T-cell (primary cell): ENCODE measurements at regions not wholly inside any gene's neighbourhood (a gene's known extent, or its start where the extent isn't known, plus 50 kb on each side); places are given as distances from the start of the nearest gene placed in this dataset.
"Not testable (repeated sequence)": the region's sequence is repeated elsewhere in the genome, so short reads cannot be mapped to it uniquely, and the experiment has no call there.

Experiments used
- ATAC-seq, 4 experiments: fragments of 200-7000 bp in 3 of 4; fragments of 150-1000 bp in 1 of 4; cut with Tn5 transposase; replicated peaks in 1 of 4; 1 replicate in 3 of 4; 2 replicates in 1 of 4; pipeline ENCODE4 v1.10.0; 2021; ENCODE audit warnings: moderate library complexity in 3 of 4, mild to moderate bottlenecking in 2 of 4, moderate number of reproducible peaks in 1 of 4
- CTCF ChIA-PET, 2 donors: fragments of 300-600 bp; sonication (Branson Sonifier 250); formaldehyde crosslinking; loops; one replicate each; lab custom pipeline; 2022; ENCODE audit warnings: antibody characterized with exemption in 2 of 2; lab: Charles Lee
- POLR2A ChIA-PET, 2 donors: fragments of 300-600 bp; sonication (Branson Sonifier 250); formaldehyde crosslinking; loops; one replicate each; lab custom pipeline; 2022; ENCODE audit warnings: antibody characterized with exemption in 2 of 2; lab: Charles Lee
- DNase-seq, 35 experiments: peaks; one replicate each; pipeline versions ENCODE4 v3.0.0 to v3.0.0-alpha.2; 2013 to 2023
- H3K27ac ChIP-seq: one replicate; pipeline ENCODE4 v1.5.1; 2013; ENCODE audit warnings: low read length
- H3K27me3 ChIP-seq, 2 experiments: replicated peaks in 1 of 2; 1 replicate in 1 of 2; 2 replicates in 1 of 2; pipeline versions ENCODE4 v1.6.1 to v1.7.0; 2013; ENCODE audit warnings: low read length in 1 of 2, mixed read lengths in 1 of 2; ENCODE audit not compliant: control insufficient read depth in 2 of 2, insufficient read depth in 2 of 2; ENCODE audit errors: extremely low read depth in 1 of 2
- H3K36me3 ChIP-seq, 2 donors: 1 replicate in 1 of 2; 2 replicates in 1 of 2; pipeline versions ENCODE4 v1.6.1 to v1.7.0; 2013; ENCODE audit warnings: low read length in 1 of 2; ENCODE audit not compliant: control insufficient read depth in 2 of 2, insufficient read depth in 1 of 2; ENCODE audit errors: extremely low read depth in 1 of 2
- H3K4me1 ChIP-seq, 2 experiments: 1 replicate in 1 of 2; 2 replicates in 1 of 2; pipeline versions ENCODE4 v1.6.1 to v1.7.0; 2013; ENCODE audit warnings: low read length in 2 of 2, mixed read lengths in 1 of 2; ENCODE audit not compliant: insufficient read depth in 2 of 2, control insufficient read depth in 1 of 2; ENCODE audit errors: extremely low read depth in 1 of 2
- H3K4me3 ChIP-seq, 2 donors: 1 replicate in 1 of 2; 2 replicates in 1 of 2; pipeline versions ENCODE4 v1.5.1 to v1.7.0; 2013; ENCODE audit warnings: mild to moderate bottlenecking in 2 of 2, low read length in 1 of 2, moderate library complexity in 1 of 2; ENCODE audit not compliant: control insufficient read depth in 1 of 2; ENCODE audit errors: extremely low read depth in 1 of 2
- H3K9me3 ChIP-seq: 2 replicates; pipeline ENCODE4 v1.7.0; 2013
- H3K27ac Mint-ChIP-seq, 2 donors: one replicate each; pipeline ENCODE4 v1.8.0; 2020 to 2021; ENCODE audit warnings: mild to moderate bottlenecking in 2 of 2, mixed read lengths in 2 of 2
- H3K27me3 Mint-ChIP-seq, 2 donors: one replicate each; pipeline ENCODE4 v1.8.0; 2021 to 2022; ENCODE audit warnings: mixed read lengths in 2 of 2
- H3K36me3 Mint-ChIP-seq: one replicate; pipeline ENCODE4 v1.8.0; 2021; ENCODE audit warnings: mixed read lengths
- H3K4me1 Mint-ChIP-seq, 3 donors: one replicate each; pipeline ENCODE4 v1.8.0; 2020 to 2022; ENCODE audit warnings: mixed read lengths in 3 of 3, mild to moderate bottlenecking in 1 of 3
- H3K4me3 Mint-ChIP-seq, 3 donors: one replicate each; pipeline ENCODE4 v1.8.0; 2020 to 2022; ENCODE audit warnings: mild to moderate bottlenecking in 3 of 3, mixed read lengths in 3 of 3, moderate library complexity in 3 of 3
- H3K9me3 Mint-ChIP-seq, 3 donors: one replicate each; pipeline ENCODE4 v1.8.0; 2020 to 2022; ENCODE audit warnings: mixed read lengths in 3 of 3
- WGBS: methylation state at CpG from one replicate; pipeline ENCODE4 v1.1.5; 2013; ENCODE audit warnings: missing lambda C conversion rate; ENCODE audit not compliant: insufficient coverage; 5-methylcytosine and 5-hydroxymethylcytosine counted together

GRCh38 chr9:111744363-111744762 is 50.4 kb downstream of the SHOC1 start:
- Mint-ChIP-seq H3K9me3 (no peaks in the 10 kb centered on the region), H3K27ac (no peak overlapping the region), H3K27me3 (no peaks in the 10 kb centered on the region), H3K4me1 (no peaks in the 10 kb centered on the region), H3K4me3 (no peak overlapping the region), H3K36me3 (no peaks in the 10 kb centered on the region)
- Histone ChIP-seq H3K4me3 (no peak overlapping the region), H3K36me3 (no peaks in the 10 kb centered on the region), H3K27ac (no peak overlapping the region), H3K27me3 (no peaks in the 10 kb centered on the region), H3K4me1 (no peaks in the 10 kb centered on the region), H3K9me3 (no peaks in the 10 kb centered on the region)
- ATAC-seq = no peak
- CTCF ChIA-PET = interaction anchor here in 1 of 2 donors (0.6 kb wide), 1 partner anchor 1912 kb away, joined by 3 read pairs; no protein-coding TSS in a partner anchor
- POLR2A ChIA-PET = no interaction called here
- no peak for DNase-seq

DNA sequence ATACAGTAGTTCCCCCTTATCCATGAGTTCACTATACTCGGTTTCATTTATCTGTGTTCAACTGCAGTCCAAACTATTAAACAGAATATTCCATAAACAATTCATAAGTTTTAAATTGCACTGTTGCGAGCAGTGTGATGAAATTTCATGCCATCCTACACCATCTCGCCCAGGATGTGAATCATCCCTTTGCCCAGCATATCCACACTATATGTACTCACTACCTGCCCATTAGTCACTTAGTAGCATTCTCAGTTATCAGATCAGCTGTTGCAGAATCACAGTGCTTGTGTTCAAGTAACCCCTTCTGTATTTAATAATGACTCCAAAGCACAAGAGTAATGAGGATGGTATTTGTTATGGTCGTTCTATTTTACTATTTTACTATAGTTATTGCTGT is 51.5 kb downstream of the SHOC1 start:
- no peaks in the 10 kb centered on the region for H3K36me3 Mint-ChIP-seq
- ChIA-PET CTCF (interaction anchor here (0.5 to 1.2 kb wide), 3 partner anchors 15 to 385 kb away, joined by 3 read pairs; no protein-coding TSS in a partner anchor), POLR2A (no interaction called here)
- ATAC-seq (no peak), DNase-seq (no peak)
- no peak overlapping the region for H3K27ac Mint-ChIP-seq
- no peaks in the 10 kb centered on the region for H3K36me3 ChIP-seq
- no peak overlapping the region for H3K4me3 ChIP-seq
- H3K4me3 Mint-ChIP-seq = no peak overlapping the region
- no peak overlapping the region for H3K27ac ChIP-seq
- H3K9me3 Mint-ChIP-seq = no peaks in the 10 kb centered on the region
- H3K9me3 ChIP-seq = no peaks in the 10 kb centered on the region
- H3K4me1 Mint-ChIP-seq = no peaks in the 10 kb centered on the region
- no peaks in the 10 kb centered on the region for H3K27me3 ChIP-seq
- 86% methylated on average over 1 of the region's 4 CpGs for WGBS
- no peaks in the 10 kb centered on the region for H3K27me3 Mint-ChIP-seq
- H3K4me1 ChIP-seq = no peaks in the 10 kb centered on the region

DNA sequence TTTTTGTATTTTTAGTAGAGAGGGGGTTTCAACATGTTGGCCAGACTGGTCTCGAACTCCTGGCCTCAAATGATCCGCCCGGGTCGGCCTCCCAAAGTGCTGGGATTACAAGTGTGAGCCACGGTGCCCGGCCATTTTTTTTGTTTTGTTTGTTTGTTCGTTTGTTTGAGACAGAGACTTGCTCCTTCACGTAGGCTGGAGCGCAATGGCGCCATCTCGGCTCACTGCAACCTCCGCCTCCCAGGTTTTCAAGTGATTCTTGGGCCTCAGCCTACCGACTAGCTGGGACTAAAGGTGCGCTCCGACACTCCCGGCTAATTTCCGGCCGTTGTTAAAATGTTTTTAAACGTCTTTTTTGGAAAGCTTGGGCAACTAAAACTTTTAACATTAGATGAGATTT is 54.0 kb downstream of the SHOC1 start:
- peaks cover 6% of the 10 kb centered on the region for H3K36me3 Mint-ChIP-seq
- peaks cover 3 to 7% (median 5%) of the 10 kb centered on the region in 3 donors for H3K9me3 Mint-ChIP-seq
- H3K27me3 Mint-ChIP-seq = peaks cover 0 to 6% of the 10 kb centered on the region in 2 donors
- Histone ChIP-seq H3K9me3 (no peaks in the 10 kb centered on the region), H3K36me3 (no peaks in the 10 kb centered on the region), H3K4me3 (no peak overlapping the region), H3K27me3 (no peaks in the 10 kb centered on the region), H3K27ac (no peak overlapping the region), H3K4me1 (no peaks in the 10 kb centered on the region)
- H3K4me3 Mint-ChIP-seq = no peak overlapping the region
- H3K27ac Mint-ChIP-seq = no peak overlapping the region
- ChIA-PET CTCF (interaction anchor here in 1 of 2 donors (0.6 kb wide), 1 partner anchor 1052 kb away, joined by 3 read pairs; no protein-coding TSS in a partner anchor), POLR2A (no interaction called here)
- DNase-seq (no peak), ATAC-seq (no peak)
- H3K4me1 Mint-ChIP-seq = no peaks in the 10 kb centered on the region
- 99% methylated on average over 7 of the region's 19 CpGs for WGBS

- Histone ChIP-seq H3K27ac (no peak overlapping the region), H3K4me3 (no peak overlapping the region), H3K4me1 (no peaks in the 10 kb centered on the region), H3K27me3 (no peaks in the 10 kb centered on the region), H3K9me3 (no peaks in the 10 kb centered on the region), H3K36me3 (no peaks in the 10 kb centered on the region)
- Mint-ChIP-seq H3K9me3 (peaks cover 7 to 9% (median 7%) of the 10 kb centered on the region in 3 donors), H3K27me3 (peaks cover 0 to 7% of the 10 kb centered on the region in 2 donors), H3K27ac (no peak overlapping the region), H3K4me1 (no peaks in the 10 kb centered on the region), H3K36me3 (peaks cover 13% of the 10 kb centered on the region), H3K4me3 (no peak overlapping the region)
- ChIA-PET POLR2A (no interaction called here), CTCF (no interaction called here)
- no peak for ATAC-seq
- DNase-seq = no peak
These were observed 58.0 kb downstream of the SHOC1 start for GRCh38 chr9:111736714-111737113.

GRCh38 chr9:111735344-111735743 is 59.4 kb downstream of the SHOC1 start:
- H3K27me3 Mint-ChIP-seq, H3K27ac ChIP-seq, H3K9me3 ChIP-seq, H3K36me3 ChIP-seq, ATAC-seq, H3K4me3 Mint-ChIP-seq, DNase-seq, H3K27ac Mint-ChIP-seq, POLR2A ChIA-PET, H3K4me1 ChIP-seq, H3K4me1 Mint-ChIP-seq, H3K27me3 ChIP-seq, H3K4me3 ChIP-seq: not testable (repeated sequence)
- Mint-ChIP-seq H3K36me3 (peaks cover 19% of the 10 kb centered on the region), H3K9me3 (peaks cover 7 to 15% (median 12%) of the 10 kb centered on the region in 3 donors)
- WGBS = no CpG with 5 or more reads among the region's 2 CpGs
- CTCF ChIA-PET = interaction anchor here in 1 of 2 donors (0.6 kb wide), 1 partner anchor 339 kb away, joined by 3 read pairs; no protein-coding TSS in a partner anchor

DNA sequence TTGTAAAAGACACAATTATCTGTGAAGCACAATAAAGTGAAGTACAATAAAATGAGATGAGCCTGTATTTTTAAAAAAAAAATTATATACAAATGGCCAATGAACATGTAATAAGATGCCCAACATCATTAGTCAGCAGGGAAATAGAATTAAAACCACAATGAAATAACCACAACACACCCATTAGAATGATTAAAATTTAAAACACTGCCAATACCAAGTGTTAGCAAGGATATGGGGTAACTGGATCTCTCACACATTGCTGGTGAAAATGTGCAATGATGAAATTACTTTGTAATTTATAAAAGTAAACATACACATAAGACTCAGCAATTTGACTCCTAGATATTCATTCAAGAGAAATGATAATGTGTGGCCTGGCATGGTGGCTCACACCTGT is 62.8 kb downstream of the SHOC1 start:
- Mint-ChIP-seq H3K4me3 (no peak overlapping the region), H3K4me1 (no peaks in the 10 kb centered on the region), H3K27me3 (peaks cover 0 to 7% of the 10 kb centered on the region in 2 donors), H3K36me3 (peaks cover 34% of the 10 kb centered on the region), H3K27ac (no peak overlapping the region), H3K9me3 (peaks cover 12 to 22% (median 17%) of the 10 kb centered on the region in 3 donors)
- ChIA-PET POLR2A (no interaction called here), CTCF (no interaction called here)
- ATAC-seq (no peak), DNase-seq (no peak)
- H3K27me3 ChIP-seq = no peaks in the 10 kb centered on the region
- H3K4me3 ChIP-seq = no peak overlapping the region
- H3K27ac ChIP-seq = no peak overlapping the region
- no peaks in the 10 kb centered on the region for H3K36me3 ChIP-seq
- H3K9me3 ChIP-seq = no peaks in the 10 kb centered on the region
- H3K4me1 ChIP-seq = no peaks in the 10 kb centered on the region
